MM.1S (cell line): ENCODE measurements at regions not wholly inside any gene's neighbourhood (a gene's known extent, or its start where the extent isn't known, plus 50 kb on each side); places are given as distances from the start of the nearest gene placed in this dataset.

Experiments
- CTCF ChIP-seq: fragments of 300-600 bp; sonication (generic); IDR thresholded peaks from 2 replicates; pipeline ENCODE4 v1.5.1; 2016; ENCODE audit warnings: antibody characterized with exemption, low read length, mixed read lengths
- EZH2 ChIP-seq: fragments of 300-600 bp; sonication (generic); optimal IDR thresholded peaks from 2 replicates; pipeline ENCODE3; 2017; ENCODE audit warnings: low read depth, mild to moderate bottlenecking, antibody characterized with exemption, low read length, mixed read lengths

GRCh38 chr4:29708473-29708872, 1011.7 kb upstream of the PCDH7 start:
- TF ChIP-seq EZH2: no peak
- no peak for TF ChIP-seq CTCF
